EL (cell line): ENCODE measurements at regions not wholly inside any gene's neighbourhood (a gene's known extent, or its start where the extent isn't known, plus 50 kb on each side); places are given as distances from the start of the nearest gene placed in this dataset.
A peak's percentile ranks its signal among the peaks of the same experiment; 100 is the strongest.

Experiments used
- DNase-seq: peaks from one replicate; pipeline ENCODE4 v3.0.0-alpha.2; 2016

- DNase-seq, result no peak
Observed at GRCh38 chr1:239802275-239802674, 289.4 kb upstream of the FMN2 start.

GRCh38 chr1:239803781-239804180 lies 287.9 kb upstream of the FMN2 start:
- DNase-seq, result peak; percentile 6

- DNase-seq, result no peak
Observed at GRCh38 chr1:239804266-239804665, 287.4 kb upstream of the FMN2 start.

- DNase-seq, result no peak
Observed at GRCh38 chr1:239805042-239805441, 286.6 kb upstream of the FMN2 start.

GRCh38 chr1:239805851-239806772 lies 285.6 kb upstream of the FMN2 start:
- no peak for DNase-seq

GRCh38 chr1:239806897-239807296 lies 284.8 kb upstream of the FMN2 start:
- no peak for DNase-seq

GRCh38 chr1:239807361-239807760 lies 284.3 kb upstream of the FMN2 start:
- no peak for DNase-seq

- peak; percentile 65 for DNase-seq
Observed at GRCh38 chr1:239810061-239810481, 281.6 kb upstream of the FMN2 start.

GRCh38 chr1:239811211-239811885 lies 280.3 kb upstream of the FMN2 start:
- no peak for DNase-seq

- no peak for DNase-seq
Observed at GRCh38 chr1:239812580-239812979, 279.1 kb upstream of the FMN2 start.

- peak; percentile 94 for DNase-seq
Observed at GRCh38 chr1:239814306-239814881, 277.3 kb upstream of the FMN2 start.

- DNase-seq, result no peak
Observed at GRCh38 chr1:239815074-239815473, 276.6 kb upstream of the FMN2 start.

GRCh38 chr1:239816081-239816782 lies 275.5 kb upstream of the FMN2 start:
- peak; percentile 84 for DNase-seq

GRCh38 chr1:239817276-239817675 lies 274.4 kb upstream of the FMN2 start:
- peak; percentile 58 for DNase-seq

GRCh38 chr1:239817801-239818200 lies 273.9 kb upstream of the FMN2 start:
- no peak for DNase-seq

GRCh38 chr1:239819096-239819495 lies 272.6 kb upstream of the FMN2 start:
- no peak for DNase-seq

GRCh38 chr1:239819756-239820250 lies 271.9 kb upstream of the FMN2 start:
- DNase-seq, result no peak

GRCh38 chr1:239823852-239824251 lies 267.8 kb upstream of the FMN2 start:
- DNase-seq, result no peak

- no peak for DNase-seq
Observed at GRCh38 chr1:239826211-239826610, 265.5 kb upstream of the FMN2 start.

GRCh38 chr1:239826736-239827135 lies 264.9 kb upstream of the FMN2 start:
- no peak for DNase-seq

- no peak for DNase-seq
Observed at GRCh38 chr1:239829535-239829934, 262.1 kb upstream of the FMN2 start.

GRCh38 chr1:239831577-239832355 lies 259.9 kb upstream of the FMN2 start:
- DNase-seq, result no peak
